Erythroblast (primary cell): ENCODE measurements at regions not wholly inside any gene's neighbourhood (a gene's known extent, or its start where the extent isn't known, plus 50 kb on each side); places are given as distances from the start of the nearest gene placed in this dataset.

ENCODE experiments used
- DNase-seq, 2 experiments: peaks; one replicate each; lab custom pipeline; 2025; lab: John Stamatoyannopoulos, UW
- GATA1 ChIP-seq: IDR thresholded peaks from 2 replicates; pipeline ENCODE4 v1.6.1; 2011; ENCODE audit warnings: low read depth, mild to moderate bottlenecking, control low read depth, low read length, moderate library complexity
- POLR2A ChIP-seq: IDR thresholded peaks from 2 replicates; pipeline ENCODE4 v1.6.1; 2011; ENCODE audit warnings: mild to moderate bottlenecking, low read length

DNA sequence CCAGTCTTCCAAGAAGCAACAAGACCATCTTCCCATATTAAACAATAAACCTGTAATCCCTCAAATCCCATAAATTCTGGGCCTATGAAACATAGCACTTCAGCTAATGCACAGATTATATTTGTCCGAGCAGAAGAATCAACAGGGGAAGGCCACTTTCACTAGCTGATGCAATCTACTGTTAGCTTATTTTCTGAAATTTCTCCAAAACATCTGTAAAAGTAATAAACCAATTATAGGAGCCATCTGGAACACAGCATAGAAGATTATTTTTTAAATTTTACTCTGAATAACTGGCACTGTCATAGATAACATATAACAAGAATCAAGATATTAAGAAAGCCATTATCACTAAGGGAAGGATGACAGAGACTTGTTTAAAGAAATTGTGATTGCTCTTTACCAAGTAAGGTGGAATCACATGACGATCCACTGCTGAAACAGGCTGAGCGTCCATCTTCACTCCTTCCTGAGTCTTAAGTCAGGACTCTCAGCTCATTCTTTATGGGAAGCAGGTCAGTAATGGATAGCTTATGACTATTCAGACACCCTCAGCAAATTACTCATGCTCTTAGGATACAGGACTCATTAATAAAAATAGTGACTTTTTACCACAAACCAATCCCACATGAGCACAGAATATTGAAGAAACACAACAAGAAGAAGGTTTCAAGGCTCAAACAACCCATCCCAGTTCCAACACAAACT lies 719.5 kb downstream of the XPNPEP1 start:
- no peak for DNase-seq
- no peak for TF ChIP-seq POLR2A
- no peak for TF ChIP-seq GATA1

DNA sequence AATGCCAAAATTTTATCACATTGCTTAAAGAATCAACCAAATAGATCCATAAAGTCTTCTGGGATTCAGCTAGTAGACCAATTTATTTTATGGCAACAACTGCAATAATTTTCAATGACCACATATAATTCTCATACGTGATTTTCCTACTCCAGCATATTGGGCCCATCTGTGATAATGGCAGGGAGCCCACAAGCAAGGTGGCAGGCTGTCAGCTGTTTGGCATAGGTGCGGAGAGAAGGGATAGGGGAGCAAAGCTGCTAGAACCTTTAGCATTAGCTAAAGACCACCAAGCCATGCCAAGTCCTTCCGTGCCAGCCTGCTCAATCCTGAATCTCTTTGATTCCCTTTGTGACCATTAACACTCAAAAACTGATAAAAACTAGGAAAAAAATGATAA lies 721.2 kb downstream of the XPNPEP1 start:
- TF ChIP-seq GATA1 (no peak), POLR2A (no peak)

GRCh38 chr10:109200646-109201045 lies 722.7 kb downstream of the XPNPEP1 start:
- no peak for TF ChIP-seq POLR2A
- TF ChIP-seq GATA1 = no peak
- no peak for DNase-seq

More for the DNA sequence above, 721.2 kb downstream of the XPNPEP1 start:
- no peak for DNase-seq

GRCh38 chr10:109191823-109192222 lies 731.5 kb downstream of the XPNPEP1 start:
- TF ChIP-seq GATA1 = no peak
- TF ChIP-seq POLR2A = no peak

DNA sequence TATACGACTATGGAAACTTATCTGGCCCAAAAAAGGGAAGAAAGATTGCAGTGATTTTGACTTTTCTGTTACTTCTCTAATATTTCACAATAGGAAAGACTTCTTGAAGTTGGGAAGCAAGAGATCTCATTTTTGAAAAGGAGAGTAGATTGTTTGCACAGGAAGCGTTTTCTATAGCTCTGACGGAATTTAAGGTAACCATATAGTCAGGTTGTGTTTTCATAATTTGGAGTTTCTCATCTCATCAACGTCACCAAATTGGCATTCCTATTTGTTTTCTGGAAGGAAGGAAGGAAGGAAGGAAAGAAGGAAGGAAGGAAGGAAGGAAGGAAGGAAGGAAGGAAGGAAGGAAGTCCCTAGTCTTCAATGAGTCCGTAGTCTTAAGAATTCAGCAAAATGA lies 732.0 kb downstream of the XPNPEP1 start:
- DNase-seq = no peak

More at GRCh38 chr10:109191823-109192222, 731.5 kb downstream of the XPNPEP1 start:
- no peak for DNase-seq

DNA sequence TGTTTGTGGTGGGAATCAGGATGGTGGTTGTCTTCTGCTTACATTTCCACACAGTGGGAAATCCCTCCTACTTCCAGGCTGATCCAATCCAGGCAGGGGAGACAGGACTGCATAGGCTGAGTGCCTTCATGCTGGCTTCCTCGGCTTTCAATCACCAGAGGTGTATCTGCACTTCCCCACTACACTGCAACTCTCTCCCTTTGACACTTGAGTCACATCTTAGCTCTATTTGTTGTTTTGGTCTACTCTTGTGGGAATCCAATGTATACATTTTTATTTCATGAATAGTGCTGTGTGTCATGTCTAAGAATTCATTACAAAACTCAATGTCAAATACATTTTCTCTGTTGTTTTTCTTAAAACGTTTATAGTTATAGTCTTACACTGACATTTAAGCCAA lies 735.6 kb downstream of the XPNPEP1 start:
- TF ChIP-seq GATA1 (no peak), POLR2A (no peak)
- no peak for DNase-seq

More for the DNA sequence above, 732.0 kb downstream of the XPNPEP1 start:
- TF ChIP-seq POLR2A = no peak
- no peak for TF ChIP-seq GATA1

DNA sequence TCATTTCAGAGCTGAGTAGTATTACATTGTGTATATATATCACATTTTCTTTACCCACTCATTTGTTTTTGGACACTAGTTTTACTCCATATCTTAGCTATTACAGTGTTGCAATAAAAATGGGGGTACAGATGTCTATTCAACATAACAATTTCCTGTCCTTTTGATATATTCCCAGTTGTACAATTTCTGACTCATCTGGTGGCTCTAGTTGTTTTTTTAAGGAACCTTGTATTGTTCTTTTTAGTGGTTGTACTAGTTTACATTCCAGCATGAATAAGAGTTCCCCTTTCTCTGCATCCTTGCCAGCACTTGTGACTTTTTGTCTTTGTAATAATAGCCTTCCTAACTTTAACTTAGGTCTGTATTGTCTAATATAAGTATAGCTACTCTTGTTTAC lies 739.9 kb downstream of the XPNPEP1 start:
- no peak for DNase-seq
- no peak for TF ChIP-seq POLR2A
- TF ChIP-seq GATA1 = no peak

GRCh38 chr10:109178591-109178990 lies 744.7 kb downstream of the XPNPEP1 start:
- DNase-seq = no peak
- no peak for TF ChIP-seq GATA1
- no peak for TF ChIP-seq POLR2A

- TF ChIP-seq GATA1 (no peak), POLR2A (no peak)
- no peak for DNase-seq
Observed at GRCh38 chr10:109174526-109174925, 748.8 kb downstream of the XPNPEP1 start.

DNA sequence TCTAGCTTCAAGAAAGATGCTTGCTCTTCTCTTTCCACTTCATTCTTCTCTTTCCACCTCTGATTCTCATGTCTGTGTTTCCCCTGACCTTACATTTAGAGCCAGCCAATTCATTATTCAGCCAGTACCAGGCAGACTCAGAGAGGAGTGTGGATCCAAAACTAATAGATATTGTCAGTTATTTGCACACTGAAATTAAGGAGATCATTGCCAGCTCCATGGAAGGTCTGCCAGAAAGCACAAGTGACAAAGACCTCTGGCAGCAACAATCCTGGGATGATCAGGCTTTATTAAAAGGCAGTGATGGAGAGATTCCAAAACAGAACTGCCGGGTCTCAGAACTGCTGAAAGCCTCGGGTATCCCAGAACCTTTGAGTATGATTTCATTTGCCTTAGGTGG lies 749.4 kb downstream of the XPNPEP1 start:
- TF ChIP-seq GATA1 (no peak), POLR2A (no peak)
- DNase-seq = no peak

DNA sequence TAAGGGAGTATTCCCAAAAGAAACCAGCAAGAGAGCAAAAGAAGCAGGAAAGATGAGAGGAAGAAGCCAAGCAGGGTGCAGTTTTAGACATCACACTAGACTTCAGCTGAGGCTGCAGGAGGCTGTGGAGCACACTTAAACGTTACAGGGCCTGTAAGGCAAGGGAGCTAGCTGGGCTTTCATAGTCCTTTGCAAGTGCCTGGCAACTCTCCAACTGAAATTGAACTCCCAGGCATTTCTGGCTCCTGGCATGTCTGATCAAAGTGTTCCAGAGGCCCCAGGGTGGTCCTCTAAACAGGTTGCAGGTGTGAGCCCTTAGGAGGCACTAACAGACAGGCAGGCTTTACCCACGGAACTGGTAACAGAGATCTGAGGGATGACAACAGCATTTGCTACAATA lies 750.2 kb downstream of the XPNPEP1 start:
- DNase-seq = no peak
- no peak for TF ChIP-seq POLR2A
- TF ChIP-seq GATA1 = no peak

DNA sequence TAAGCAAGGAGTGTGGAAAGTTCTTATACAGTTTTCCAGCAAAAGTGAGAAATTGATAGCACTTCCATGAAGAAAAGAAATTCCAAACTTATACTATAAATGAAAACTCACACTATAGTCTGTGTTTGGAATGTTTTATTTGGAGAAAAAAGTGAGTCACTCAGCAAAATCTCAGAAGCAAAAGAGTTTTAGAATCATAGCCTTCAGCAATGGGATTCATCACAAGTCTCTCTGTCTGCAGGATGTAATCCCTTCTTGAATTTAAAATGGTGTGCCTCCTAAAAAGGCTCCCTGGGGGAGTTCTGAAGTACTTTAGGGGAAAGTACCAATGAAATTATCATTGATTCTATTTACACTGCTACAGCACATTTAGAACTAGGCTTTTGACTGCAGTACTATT lies 756.4 kb downstream of the XPNPEP1 start:
- TF ChIP-seq GATA1 (no peak), POLR2A (no peak)
- DNase-seq = no peak

GRCh38 chr10:109159351-109159750 lies 764.0 kb downstream of the XPNPEP1 start:
- TF ChIP-seq POLR2A (no peak), GATA1 (no peak)
- DNase-seq = no peak

DNA sequence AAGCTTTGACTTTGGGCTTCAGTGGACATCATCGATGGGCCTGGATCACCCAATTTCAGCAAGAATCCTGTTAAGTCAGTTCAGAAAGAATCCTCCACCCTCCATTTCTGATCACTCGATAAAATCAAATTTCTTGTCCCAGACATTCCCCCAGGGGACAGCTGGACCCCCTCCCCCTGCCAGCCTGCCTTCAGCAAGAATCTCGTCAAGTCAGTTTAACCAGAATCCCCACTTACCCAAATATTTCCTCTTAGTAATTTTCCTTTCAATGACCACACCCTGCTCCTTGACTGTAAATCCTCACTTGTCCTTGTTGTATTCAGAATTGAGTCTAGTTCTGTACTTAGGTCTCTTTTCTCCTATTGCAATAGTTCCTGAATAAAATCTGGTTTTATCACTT lies 766.9 kb downstream of the XPNPEP1 start:
- TF ChIP-seq GATA1 (no peak), POLR2A (no peak)
- no peak for DNase-seq
